ENCODE measurements at regions not wholly inside any gene's neighbourhood (a gene's known extent, or its start where the extent isn't known, plus 50 kb on each side); places are given as distances from the start of the nearest gene placed in this dataset.

- TF ChIP-seq FOSL1 (IDR thresholded peaks at IDR 0.05; ENCODE audit: insufficient read depth, low read depth, low read length): no peak
- TF ChIP-seq, protein P1, sequence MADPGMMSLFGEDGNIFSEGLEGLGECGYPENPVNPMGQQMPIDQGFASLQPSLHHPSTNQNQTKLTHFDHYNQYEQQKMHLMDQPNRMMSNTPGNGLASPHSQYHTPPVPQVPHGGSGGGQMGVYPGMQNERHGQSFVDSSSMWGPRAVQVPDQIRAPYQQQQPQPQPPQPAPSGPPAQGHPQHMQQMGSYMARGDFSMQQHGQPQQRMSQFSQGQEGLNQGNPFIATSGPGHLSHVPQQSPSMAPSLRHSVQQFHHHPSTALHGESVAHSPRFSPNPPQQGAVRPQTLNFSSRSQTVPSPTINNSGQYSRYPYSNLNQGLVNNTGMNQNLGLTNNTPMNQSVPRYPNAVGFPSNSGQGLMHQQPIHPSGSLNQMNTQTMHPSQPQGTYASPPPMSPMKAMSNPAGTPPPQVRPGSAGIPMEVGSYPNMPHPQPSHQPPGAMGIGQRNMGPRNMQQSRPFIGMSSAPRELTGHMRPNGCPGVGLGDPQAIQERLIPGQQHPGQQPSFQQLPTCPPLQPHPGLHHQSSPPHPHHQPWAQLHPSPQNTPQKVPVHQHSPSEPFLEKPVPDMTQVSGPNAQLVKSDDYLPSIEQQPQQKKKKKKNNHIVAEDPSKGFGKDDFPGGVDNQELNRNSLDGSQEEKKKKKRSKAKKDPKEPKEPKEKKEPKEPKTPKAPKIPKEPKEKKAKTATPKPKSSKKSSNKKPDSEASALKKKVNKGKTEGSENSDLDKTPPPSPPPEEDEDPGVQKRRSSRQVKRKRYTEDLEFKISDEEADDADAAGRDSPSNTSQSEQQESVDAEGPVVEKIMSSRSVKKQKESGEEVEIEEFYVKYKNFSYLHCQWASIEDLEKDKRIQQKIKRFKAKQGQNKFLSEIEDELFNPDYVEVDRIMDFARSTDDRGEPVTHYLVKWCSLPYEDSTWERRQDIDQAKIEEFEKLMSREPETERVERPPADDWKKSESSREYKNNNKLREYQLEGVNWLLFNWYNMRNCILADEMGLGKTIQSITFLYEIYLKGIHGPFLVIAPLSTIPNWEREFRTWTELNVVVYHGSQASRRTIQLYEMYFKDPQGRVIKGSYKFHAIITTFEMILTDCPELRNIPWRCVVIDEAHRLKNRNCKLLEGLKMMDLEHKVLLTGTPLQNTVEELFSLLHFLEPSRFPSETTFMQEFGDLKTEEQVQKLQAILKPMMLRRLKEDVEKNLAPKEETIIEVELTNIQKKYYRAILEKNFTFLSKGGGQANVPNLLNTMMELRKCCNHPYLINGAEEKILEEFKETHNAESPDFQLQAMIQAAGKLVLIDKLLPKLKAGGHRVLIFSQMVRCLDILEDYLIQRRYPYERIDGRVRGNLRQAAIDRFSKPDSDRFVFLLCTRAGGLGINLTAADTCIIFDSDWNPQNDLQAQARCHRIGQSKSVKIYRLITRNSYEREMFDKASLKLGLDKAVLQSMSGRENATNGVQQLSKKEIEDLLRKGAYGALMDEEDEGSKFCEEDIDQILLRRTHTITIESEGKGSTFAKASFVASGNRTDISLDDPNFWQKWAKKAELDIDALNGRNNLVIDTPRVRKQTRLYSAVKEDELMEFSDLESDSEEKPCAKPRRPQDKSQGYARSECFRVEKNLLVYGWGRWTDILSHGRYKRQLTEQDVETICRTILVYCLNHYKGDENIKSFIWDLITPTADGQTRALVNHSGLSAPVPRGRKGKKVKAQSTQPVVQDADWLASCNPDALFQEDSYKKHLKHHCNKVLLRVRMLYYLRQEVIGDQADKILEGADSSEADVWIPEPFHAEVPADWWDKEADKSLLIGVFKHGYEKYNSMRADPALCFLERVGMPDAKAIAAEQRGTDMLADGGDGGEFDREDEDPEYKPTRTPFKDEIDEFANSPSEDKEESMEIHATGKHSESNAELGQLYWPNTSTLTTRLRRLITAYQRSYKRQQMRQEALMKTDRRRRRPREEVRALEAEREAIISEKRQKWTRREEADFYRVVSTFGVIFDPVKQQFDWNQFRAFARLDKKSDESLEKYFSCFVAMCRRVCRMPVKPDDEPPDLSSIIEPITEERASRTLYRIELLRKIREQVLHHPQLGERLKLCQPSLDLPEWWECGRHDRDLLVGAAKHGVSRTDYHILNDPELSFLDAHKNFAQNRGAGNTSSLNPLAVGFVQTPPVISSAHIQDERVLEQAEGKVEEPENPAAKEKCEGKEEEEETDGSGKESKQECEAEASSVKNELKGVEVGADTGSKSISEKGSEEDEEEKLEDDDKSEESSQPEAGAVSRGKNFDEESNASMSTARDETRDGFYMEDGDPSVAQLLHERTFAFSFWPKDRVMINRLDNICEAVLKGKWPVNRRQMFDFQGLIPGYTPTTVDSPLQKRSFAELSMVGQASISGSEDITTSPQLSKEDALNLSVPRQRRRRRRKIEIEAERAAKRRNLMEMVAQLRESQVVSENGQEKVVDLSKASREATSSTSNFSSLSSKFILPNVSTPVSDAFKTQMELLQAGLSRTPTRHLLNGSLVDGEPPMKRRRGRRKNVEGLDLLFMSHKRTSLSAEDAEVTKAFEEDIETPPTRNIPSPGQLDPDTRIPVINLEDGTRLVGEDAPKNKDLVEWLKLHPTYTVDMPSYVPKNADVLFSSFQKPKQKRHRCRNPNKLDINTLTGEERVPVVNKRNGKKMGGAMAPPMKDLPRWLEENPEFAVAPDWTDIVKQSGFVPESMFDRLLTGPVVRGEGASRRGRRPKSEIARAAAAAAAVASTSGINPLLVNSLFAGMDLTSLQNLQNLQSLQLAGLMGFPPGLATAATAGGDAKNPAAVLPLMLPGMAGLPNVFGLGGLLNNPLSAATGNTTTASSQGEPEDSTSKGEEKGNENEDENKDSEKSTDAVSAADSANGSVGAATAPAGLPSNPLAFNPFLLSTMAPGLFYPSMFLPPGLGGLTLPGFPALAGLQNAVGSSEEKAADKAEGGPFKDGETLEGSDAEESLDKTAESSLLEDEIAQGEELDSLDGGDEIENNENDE (IDR thresholded peaks at IDR 0.05; ENCODE audit: insufficient replicate concordance, low read length): no peak
- no peak for TF ChIP-seq EP300 (IDR thresholded peaks at IDR 0.05; ENCODE audit: borderline replicate concordance in 1 of 2, low read depth in 2 of 2, low read length in 2 of 2)
- TF ChIP-seq RXRA (IDR thresholded peaks at IDR 0.05; ENCODE audit: insufficient read depth, low read depth, low read length): no peak
- no peak for TF ChIP-seq NANOG (IDR thresholded peaks at IDR 0.05; ENCODE audit: insufficient read depth, low read depth, low read length, poor library complexity, severe bottlenecking)
- no peak for TF ChIP-seq TAF7 (optimal IDR thresholded peaks at IDR 0.05; ENCODE audit: borderline replicate concordance, low read depth, low read length)
- no peak for TF ChIP-seq JUN (IDR thresholded peaks at IDR 0.05; ENCODE audit: low read depth, low read length)
Observed at GRCh38 chr1:222114536-222115156, 372.8 kb upstream of the DUSP10 start (continued).

Data from H1 (cell line).